ENCODE measurements at regions not wholly inside any gene's neighbourhood (a gene's known extent, or its start where the extent isn't known, plus 50 kb on each side); places are given as distances from the start of the nearest gene placed in this dataset.

DNA sequence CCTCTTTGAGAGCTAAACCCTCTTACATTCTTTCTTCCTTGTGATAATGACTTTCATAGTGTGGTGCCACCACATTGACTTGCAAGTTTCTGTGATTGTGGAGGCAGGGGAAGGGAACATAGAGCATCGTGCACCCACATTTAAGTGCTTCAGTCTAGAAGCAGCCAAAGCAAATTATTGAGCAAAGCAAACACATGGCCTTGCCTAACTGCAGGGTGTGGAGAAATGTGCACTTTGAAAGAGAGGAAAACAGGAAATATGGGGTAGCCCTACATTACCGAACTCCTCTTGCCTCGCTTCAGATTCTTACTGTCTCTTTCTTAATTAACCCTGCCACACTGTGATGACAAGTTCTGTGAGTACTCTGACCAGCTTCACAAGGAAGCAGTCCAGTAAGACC is 814.6 kb downstream of the SLC4A3 start:
- TF ChIP-seq, protein P1, sequence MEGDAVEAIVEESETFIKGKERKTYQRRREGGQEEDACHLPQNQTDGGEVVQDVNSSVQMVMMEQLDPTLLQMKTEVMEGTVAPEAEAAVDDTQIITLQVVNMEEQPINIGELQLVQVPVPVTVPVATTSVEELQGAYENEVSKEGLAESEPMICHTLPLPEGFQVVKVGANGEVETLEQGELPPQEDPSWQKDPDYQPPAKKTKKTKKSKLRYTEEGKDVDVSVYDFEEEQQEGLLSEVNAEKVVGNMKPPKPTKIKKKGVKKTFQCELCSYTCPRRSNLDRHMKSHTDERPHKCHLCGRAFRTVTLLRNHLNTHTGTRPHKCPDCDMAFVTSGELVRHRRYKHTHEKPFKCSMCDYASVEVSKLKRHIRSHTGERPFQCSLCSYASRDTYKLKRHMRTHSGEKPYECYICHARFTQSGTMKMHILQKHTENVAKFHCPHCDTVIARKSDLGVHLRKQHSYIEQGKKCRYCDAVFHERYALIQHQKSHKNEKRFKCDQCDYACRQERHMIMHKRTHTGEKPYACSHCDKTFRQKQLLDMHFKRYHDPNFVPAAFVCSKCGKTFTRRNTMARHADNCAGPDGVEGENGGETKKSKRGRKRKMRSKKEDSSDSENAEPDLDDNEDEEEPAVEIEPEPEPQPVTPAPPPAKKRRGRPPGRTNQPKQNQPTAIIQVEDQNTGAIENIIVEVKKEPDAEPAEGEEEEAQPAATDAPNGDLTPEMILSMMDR (IDR thresholded peaks at IDR 0.05), result no peak
- TF ChIP-seq POLR2A (IDR thresholded peaks at IDR 0.05), result no peak
